HG03060 (cell line): ENCODE measurements at regions not wholly inside any gene's neighbourhood (a gene's known extent, or its start where the extent isn't known, plus 50 kb on each side); places are given as distances from the start of the nearest gene placed in this dataset.

ENCODE experiments used
- ATAC-seq: cut with Tn5 transposase; IDR thresholded peaks from one replicate; pipeline ENCODE4 v1.9.1; 2021; ENCODE audit warnings: low read depth, moderate number of reproducible peaks; ENCODE audit not compliant: unreplicated experiment

- ATAC-seq, result no peak
These were observed 75.6 kb downstream of the ENGASE start for GRCh38 chr17:79150035-79150733.

GRCh38 chr17:79148584-79148983 lies 74.0 kb downstream of the ENGASE start:
- no peak for ATAC-seq

- ATAC-seq, result no peak
These were observed 73.3 kb downstream of the ENGASE start for GRCh38 chr17:79147746-79148506.

DNA sequence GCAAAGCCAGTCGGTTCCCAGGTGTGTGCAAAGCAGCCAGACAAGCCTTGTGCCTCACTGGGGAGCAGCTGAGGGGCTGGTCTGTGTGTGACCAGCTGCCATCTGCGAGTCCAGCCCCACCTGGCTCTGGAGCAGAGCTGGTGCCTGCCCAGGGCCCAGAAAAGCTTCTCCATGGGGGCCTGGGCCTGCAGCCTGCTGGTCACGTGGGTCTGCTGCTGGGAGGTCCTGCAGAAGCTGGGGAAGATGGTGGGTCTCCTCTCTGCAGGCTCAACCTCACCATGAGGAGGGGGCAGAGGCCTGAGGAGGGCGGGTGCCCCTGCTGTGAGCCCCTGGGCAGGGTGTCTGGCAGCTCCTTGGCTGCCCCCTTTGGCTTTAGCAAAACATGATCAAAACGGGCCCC lies 71.9 kb downstream of the ENGASE start:
- ATAC-seq, result no peak

GRCh38 chr17:79145548-79145947 lies 70.9 kb downstream of the ENGASE start:
- no peak for ATAC-seq

GRCh38 chr17:79144133-79144532 lies 69.5 kb downstream of the ENGASE start:
- no peak for ATAC-seq

- ATAC-seq, result no peak
These were observed 67.8 kb downstream of the ENGASE start for GRCh38 chr17:79142375-79142774.

DNA sequence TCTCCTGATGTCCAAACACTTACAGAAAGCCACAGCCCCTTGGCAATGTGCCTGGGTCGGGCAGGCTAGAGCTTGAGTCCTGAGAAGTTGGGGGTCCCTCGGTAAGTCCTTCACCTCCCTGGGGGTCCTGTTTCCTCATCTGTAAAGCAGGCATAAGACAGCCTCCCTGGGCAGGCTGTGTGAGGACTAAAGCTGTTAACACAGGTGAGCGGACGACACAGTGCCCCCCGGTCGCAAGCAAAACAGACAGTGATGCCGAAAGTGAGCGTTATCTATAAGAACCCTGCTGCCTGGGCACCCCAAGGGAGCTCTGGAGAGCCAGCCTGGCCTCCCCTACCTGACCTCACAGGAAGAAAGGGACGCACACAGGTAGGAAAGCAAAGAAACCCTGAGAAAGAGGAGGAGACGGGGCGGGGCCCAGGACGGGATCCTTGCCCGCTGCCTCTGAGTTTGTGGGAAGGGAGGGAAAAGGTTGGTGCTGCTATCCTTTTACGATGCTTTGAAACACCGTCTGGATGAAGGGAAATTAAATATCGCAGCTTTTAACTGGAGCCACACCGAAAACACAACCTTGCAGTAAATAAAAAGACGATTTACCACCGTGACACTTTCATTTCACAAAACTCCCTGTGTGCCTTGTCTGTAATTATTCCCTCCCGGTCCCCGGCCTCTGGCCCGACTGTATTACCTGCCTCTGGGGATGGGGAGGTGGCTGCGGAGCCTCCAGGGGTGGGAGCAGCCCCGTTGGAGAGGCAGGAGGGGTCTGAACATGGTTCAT lies 67.1 kb downstream of the ENGASE start:
- ATAC-seq, result no peak

- ATAC-seq, result no peak
These were observed 64.2 kb downstream of the ENGASE start for GRCh38 chr17:79138826-79139225.

GRCh38 chr17:79137789-79138165 lies 63.2 kb downstream of the ENGASE start:
- no peak for ATAC-seq

DNA sequence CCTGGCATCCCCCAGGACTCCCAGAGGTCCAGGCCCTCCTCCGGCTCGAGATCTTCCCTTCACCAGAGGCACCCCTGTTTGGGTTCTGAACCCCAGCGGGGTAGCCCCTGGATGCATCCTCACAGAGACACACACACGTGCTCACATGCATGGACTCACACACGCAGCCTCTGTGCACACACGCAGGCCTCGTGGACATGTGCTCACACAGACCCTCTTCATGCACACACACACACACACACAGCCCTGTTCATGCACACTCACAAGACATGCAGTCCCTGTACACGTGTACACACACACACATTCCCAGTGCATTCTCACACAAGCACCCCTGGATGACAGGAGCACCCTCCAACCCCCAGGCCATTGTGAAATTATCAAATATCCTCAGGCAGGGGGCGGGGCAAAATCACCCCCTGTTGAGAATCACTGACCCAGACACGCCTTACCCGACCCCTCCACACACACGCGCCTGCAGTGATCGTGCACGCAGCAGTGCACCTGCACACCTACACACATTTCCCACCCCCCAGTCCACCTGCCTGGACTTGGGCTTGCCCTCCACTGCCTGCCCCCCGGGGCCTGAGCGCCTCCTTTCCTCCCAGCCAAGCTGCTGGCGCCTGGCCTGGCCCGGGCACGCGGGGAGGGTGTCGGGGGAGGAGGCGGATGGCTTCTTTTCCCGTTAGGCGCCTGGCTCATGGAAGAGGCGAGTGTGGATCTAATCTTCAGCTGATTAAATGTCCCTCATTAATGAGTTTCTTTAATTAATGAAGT lies 62.6 kb downstream of the ENGASE start:
- ATAC-seq, result no peak

DNA sequence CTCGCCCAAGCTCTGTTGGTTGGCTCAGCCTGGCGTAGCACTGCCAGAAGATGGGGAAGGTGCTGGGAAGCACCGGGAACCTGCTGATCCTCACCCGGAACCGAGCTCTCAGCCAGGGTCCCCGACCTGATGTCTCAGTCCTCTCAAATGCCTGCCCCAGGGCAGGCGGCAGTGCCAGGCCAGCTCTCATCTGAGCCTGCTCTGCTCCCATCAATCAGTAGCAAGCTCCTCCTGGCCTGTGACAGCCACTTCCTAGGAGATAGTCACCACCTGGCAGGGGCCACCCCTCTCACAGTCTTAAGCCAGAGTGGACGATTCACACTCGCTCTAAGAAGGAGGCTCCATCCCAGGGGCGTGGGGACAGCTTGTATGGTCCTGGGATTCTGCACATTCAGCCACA lies 62.0 kb downstream of the ENGASE start:
- ATAC-seq, result no peak
